BLaER1 treated with 17β-estradiol and CSF1 and Interleukin-3, amounts not matched to agents 10 nM and 100 nM (cell line): ENCODE measurements at regions not wholly inside any gene's neighbourhood (a gene's known extent, or its start where the extent isn't known, plus 50 kb on each side); places are given as distances from the start of the nearest gene placed in this dataset.

Source experiments
- H3K27ac ChIP-seq, 11 experiments: shearing (Covaris generic); formaldehyde crosslinking; 2 replicates each; pipeline ENCODE4 v1.8.1; 2022
- H3K27me3 ChIP-seq, 11 experiments: shearing (Covaris generic); formaldehyde crosslinking; 2 replicates each; pipeline ENCODE4 v1.8.1; 2022
- H3K36me3 ChIP-seq, 11 experiments: shearing (Covaris generic); formaldehyde crosslinking; 2 replicates each; pipeline ENCODE4 v1.8.1; 2022
- H3K4me1 ChIP-seq, 10 experiments: shearing (Covaris generic); formaldehyde crosslinking; 2 replicates each; pipeline ENCODE4 v1.8.1; 2022
- H3K4me2 ChIP-seq, 11 experiments: shearing (Covaris generic); formaldehyde crosslinking; 2 replicates each; pipeline ENCODE4 v1.8.1; 2022
- H3K4me3 ChIP-seq, 10 experiments: shearing (Covaris generic); formaldehyde crosslinking; 2 replicates each; pipeline ENCODE4 v1.8.1; 2022
- H3K9ac ChIP-seq, 11 experiments: shearing (Covaris generic); formaldehyde crosslinking; 2 replicates each; pipeline ENCODE4 v1.8.1; 2022
- H3K9me3 ChIP-seq, 11 experiments: shearing (Covaris generic); formaldehyde crosslinking; replicated peaks in 1 of 11; 2 replicates each; pipeline ENCODE4 v1.8.1; 2022
- H4K20me1 ChIP-seq, 11 experiments: shearing (Covaris generic); formaldehyde crosslinking; 2 replicates each; pipeline ENCODE4 v1.8.1; 2022
- Cebpa-rat ChIP-seq, 11 experiments: shearing (Covaris generic); IDR thresholded peaks; 2 replicates each; pipeline ENCODE4 v1.8.1; 2022

DNA sequence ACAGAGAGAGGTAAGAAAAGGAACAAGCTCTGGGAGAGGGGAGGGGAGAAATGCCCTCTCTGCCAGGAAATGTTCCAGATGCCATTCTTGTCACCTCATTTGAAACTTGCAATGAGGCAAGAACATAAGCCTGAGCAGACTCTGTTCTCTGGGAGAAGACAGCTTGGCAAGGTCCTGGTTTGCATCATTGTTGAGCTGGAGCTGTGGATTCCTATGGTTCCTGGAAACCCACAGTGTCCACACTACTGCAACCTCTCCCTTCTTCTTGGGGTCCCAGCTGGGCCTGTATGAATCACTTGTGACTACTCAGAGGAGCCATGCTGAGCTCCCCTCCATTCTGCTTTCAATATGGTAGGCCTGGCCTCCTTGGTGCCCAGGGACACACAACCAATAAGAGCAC lies 60.8 kb upstream of the HECTD2 start:
- Histone ChIP-seq H3K9me3 (peaks cover 0 to 18% (median 0%) of the 10 kb centered on the region in 11 experiments; a peak in 6 of 22 replicates), H3K27ac (no peak overlapping the region), H3K9ac (no peak overlapping the region), H3K27me3 (no peaks in the 10 kb centered on the region), H3K4me2 (no peak overlapping the region), H3K36me3 (no peaks in the 10 kb centered on the region), H3K4me3 (no peak overlapping the region), H3K4me1 (peaks cover 0 to 7% (median 0%) of the 10 kb centered on the region in 10 experiments; a peak in 2 of 20 replicates), H4K20me1 (no peaks in the 10 kb centered on the region)
- TF ChIP-seq Cebpa-rat (IDR thresholded peaks at IDR 0.05): no peak

GRCh38 chr10:91350651-91351081 lies 59.5 kb upstream of the HECTD2 start:
- Histone ChIP-seq H3K9me3 (peaks cover 0 to 18% (median 0%) of the 10 kb centered on the region in 11 experiments; a peak in 4 of 22 replicates), H3K4me2 (peak overlapping the region in 2 of 11 experiments; percentile 17 to 41; a peak in 2 of 22 replicates), H3K27ac (no peak overlapping the region), H4K20me1 (no peaks in the 10 kb centered on the region), H3K4me3 (no peak overlapping the region), H3K27me3 (no peaks in the 10 kb centered on the region), H3K4me1 (peaks cover 0 to 7% (median 0%) of the 10 kb centered on the region in 10 experiments; a peak in 2 of 20 replicates), H3K36me3 (no peaks in the 10 kb centered on the region), H3K9ac (no peak overlapping the region)
- no peak for TF ChIP-seq Cebpa-rat (IDR thresholded peaks at IDR 0.05)

- Histone ChIP-seq H3K4me1 (peaks cover 0 to 11% (median 0%) of the 10 kb centered on the region in 10 experiments; a peak in 2 of 20 replicates), H3K36me3 (no peaks in the 10 kb centered on the region), H3K9me3 (peaks cover 0 to 18% (median 0%) of the 10 kb centered on the region in 11 experiments; a peak in 4 of 22 replicates), H3K27me3 (no peaks in the 10 kb centered on the region), H3K4me3 (no peak overlapping the region), H4K20me1 (no peaks in the 10 kb centered on the region), H3K9ac (no peak overlapping the region), H3K27ac (no peak overlapping the region), H3K4me2 (no peak overlapping the region)
- TF ChIP-seq Cebpa-rat (IDR thresholded peaks at IDR 0.05): no peak
Measured at GRCh38 chr10:91352760-91353159, 57.4 kb upstream of the HECTD2 start.

GRCh38 chr10:91354166-91355075 lies 55.7 kb upstream of the HECTD2 start:
- Histone ChIP-seq H3K27me3 (no peaks in the 10 kb centered on the region), H3K27ac (no peak overlapping the region), H4K20me1 (no peaks in the 10 kb centered on the region), H3K9me3 (peaks cover 0 to 18% (median 0%) of the 10 kb centered on the region in 11 experiments; a peak in 4 of 22 replicates), H3K9ac (no peak overlapping the region), H3K36me3 (no peaks in the 10 kb centered on the region), H3K4me1 (peaks cover 0 to 11% (median 0%) of the 10 kb centered on the region in 10 experiments; a peak in 2 of 20 replicates), H3K4me2 (no peak overlapping the region), H3K4me3 (no peak overlapping the region)
- TF ChIP-seq Cebpa-rat (IDR thresholded peaks at IDR 0.05): no peak

GRCh38 chr10:91355998-91356397 lies 54.1 kb upstream of the HECTD2 start:
- no peaks in the 10 kb centered on the region for H4K20me1 ChIP-seq
- H3K9ac ChIP-seq: no peak overlapping the region
- no peak overlapping the region for H3K27ac ChIP-seq
- H3K4me2 ChIP-seq: 0 out of 22 replicates have a peak overlapping the region, but pooled peaks of 1 of the 11 experiments have one; percentile 28
- H3K4me1 ChIP-seq: peaks cover 0 to 5% (median 0%) of the 10 kb centered on the region in 10 experiments; a peak in 1 of 20 replicates
- no peak for TF ChIP-seq Cebpa-rat (IDR thresholded peaks at IDR 0.05)
- peaks cover 0 to 18% (median 0%) of the 10 kb centered on the region in 11 experiments; a peak in 4 of 22 replicates for H3K9me3 ChIP-seq
- H3K4me3 ChIP-seq: no peak overlapping the region
- no peaks in the 10 kb centered on the region for H3K36me3 ChIP-seq
- H3K27me3 ChIP-seq: no peaks in the 10 kb centered on the region

- no peaks in the 10 kb centered on the region for H3K27me3 ChIP-seq
- no peak overlapping the region for H3K4me3 ChIP-seq
- H3K36me3 ChIP-seq: no peaks in the 10 kb centered on the region
- peaks cover 0 to 22% (median 3%) of the 10 kb centered on the region in 11 experiments; a peak in 10 of 22 replicates for H3K9me3 ChIP-seq
- H3K4me2 ChIP-seq: no peak overlapping the region
- no peak overlapping the region for H3K27ac ChIP-seq
- TF ChIP-seq Cebpa-rat (IDR thresholded peaks at IDR 0.05): no peak
- no peak overlapping the region for H3K9ac ChIP-seq
- 0 out of 20 replicates have a peak, but pooled peaks cover 0 to 4% (median 0%) of the 10 kb centered on the region in 10 experiments for H3K4me1 ChIP-seq
- no peaks in the 10 kb centered on the region for H4K20me1 ChIP-seq
Measured at GRCh38 chr10:91357497-91357896, 52.6 kb upstream of the HECTD2 start.
